ENCODE measurements at regions not wholly inside any gene's neighbourhood (a gene's known extent, or its start where the extent isn't known, plus 50 kb on each side); places are given as distances from the start of the nearest gene placed in this dataset.

- Histone ChIP-seq H3K36me3 (no peaks in the 10 kb centered on the region), H3K9me3 (replicated peaks) (no peaks in the 10 kb centered on the region), H3K27ac (replicated peaks) (no peak overlapping the region), H3K4me1 (no peaks in the 10 kb centered on the region), H3K27me3 (ENCODE audit: low read depth) (no peaks in the 10 kb centered on the region), H3K4me3 (no peak overlapping the region)
- TF ChIP-seq, protein P1, sequence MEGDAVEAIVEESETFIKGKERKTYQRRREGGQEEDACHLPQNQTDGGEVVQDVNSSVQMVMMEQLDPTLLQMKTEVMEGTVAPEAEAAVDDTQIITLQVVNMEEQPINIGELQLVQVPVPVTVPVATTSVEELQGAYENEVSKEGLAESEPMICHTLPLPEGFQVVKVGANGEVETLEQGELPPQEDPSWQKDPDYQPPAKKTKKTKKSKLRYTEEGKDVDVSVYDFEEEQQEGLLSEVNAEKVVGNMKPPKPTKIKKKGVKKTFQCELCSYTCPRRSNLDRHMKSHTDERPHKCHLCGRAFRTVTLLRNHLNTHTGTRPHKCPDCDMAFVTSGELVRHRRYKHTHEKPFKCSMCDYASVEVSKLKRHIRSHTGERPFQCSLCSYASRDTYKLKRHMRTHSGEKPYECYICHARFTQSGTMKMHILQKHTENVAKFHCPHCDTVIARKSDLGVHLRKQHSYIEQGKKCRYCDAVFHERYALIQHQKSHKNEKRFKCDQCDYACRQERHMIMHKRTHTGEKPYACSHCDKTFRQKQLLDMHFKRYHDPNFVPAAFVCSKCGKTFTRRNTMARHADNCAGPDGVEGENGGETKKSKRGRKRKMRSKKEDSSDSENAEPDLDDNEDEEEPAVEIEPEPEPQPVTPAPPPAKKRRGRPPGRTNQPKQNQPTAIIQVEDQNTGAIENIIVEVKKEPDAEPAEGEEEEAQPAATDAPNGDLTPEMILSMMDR (IDR thresholded peaks at IDR 0.05; ENCODE audit: borderline replicate concordance) = no peak
- intact Hi-C loops (cut with micrococcal nuclease) = no loop called here
- DNase-seq = no peak
These were observed 610.6 kb upstream of the NRP1 start for GRCh38 chr10:33945051-33945450.

DNA sequence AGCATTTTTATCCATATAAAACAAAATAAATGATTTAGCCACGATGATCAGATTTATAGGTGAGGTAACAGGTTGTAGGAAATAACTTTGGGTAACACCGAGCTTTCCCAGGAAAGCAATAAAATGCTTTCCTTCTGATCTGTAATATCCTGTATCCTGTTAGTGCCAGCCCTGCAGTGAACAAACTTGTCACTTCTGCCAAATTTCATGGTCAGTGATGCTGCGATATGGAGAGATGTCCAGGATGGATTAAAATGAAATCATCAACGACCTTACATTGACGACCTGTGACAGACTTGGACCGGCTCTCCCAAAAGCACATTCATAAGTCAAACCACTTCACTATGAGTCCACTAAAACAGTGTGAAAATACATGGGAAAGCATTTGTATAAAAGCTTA, 608.0 kb upstream of the NRP1 start:
- H3K36me3 ChIP-seq = no peaks in the 10 kb centered on the region
- no peaks in the 10 kb centered on the region for H3K9me3 ChIP-seq (replicated peaks)
- TF ChIP-seq, protein P1 (IDR thresholded peaks at IDR 0.05; ENCODE audit: borderline replicate concordance) = no peak
- H3K4me1 ChIP-seq = no peaks in the 10 kb centered on the region
- H3K27me3 ChIP-seq (ENCODE audit: low read depth) = no peaks in the 10 kb centered on the region
- no peak overlapping the region for H3K4me3 ChIP-seq
- intact Hi-C loops (cut with micrococcal nuclease) = no loop called here
- H3K27ac ChIP-seq (replicated peaks) = no peak overlapping the region
- no peak for DNase-seq

GRCh38 chr10:33939892-33940291, 605.4 kb upstream of the NRP1 start:
- intact Hi-C loops (cut with micrococcal nuclease) = no loop called here
- Histone ChIP-seq H3K36me3 (no peaks in the 10 kb centered on the region), H3K4me1 (no peaks in the 10 kb centered on the region), H3K27me3 (ENCODE audit: low read depth) (no peaks in the 10 kb centered on the region), H3K4me3 (no peak overlapping the region), H3K9me3 (replicated peaks) (no peaks in the 10 kb centered on the region), H3K27ac (replicated peaks) (no peak overlapping the region)
- TF ChIP-seq, protein P1 (IDR thresholded peaks at IDR 0.05; ENCODE audit: borderline replicate concordance) = no peak
- DNase-seq = no peak

- TF ChIP-seq, protein P1 (IDR thresholded peaks at IDR 0.05; ENCODE audit: borderline replicate concordance) = no peak
- intact Hi-C loops (cut with micrococcal nuclease) = no loop called here
- no peaks in the 10 kb centered on the region for H3K9me3 ChIP-seq (replicated peaks)
- H3K36me3 ChIP-seq = no peaks in the 10 kb centered on the region
- no peak overlapping the region for H3K27ac ChIP-seq (replicated peaks)
- no peaks in the 10 kb centered on the region for H3K4me1 ChIP-seq
- DNase-seq = no peak
- no peaks in the 10 kb centered on the region for H3K27me3 ChIP-seq (ENCODE audit: low read depth)
- no peak overlapping the region for H3K4me3 ChIP-seq
These were observed 604.9 kb upstream of the NRP1 start for GRCh38 chr10:33939410-33939809.

- TF ChIP-seq, protein P1 (IDR thresholded peaks at IDR 0.05; ENCODE audit: borderline replicate concordance) = no peak
- H3K27me3 ChIP-seq (ENCODE audit: low read depth) = no peaks in the 10 kb centered on the region
- H3K4me3 ChIP-seq = no peak overlapping the region
- no peaks in the 10 kb centered on the region for H3K36me3 ChIP-seq
- intact Hi-C loops (cut with micrococcal nuclease) = no loop called here
- H3K9me3 ChIP-seq (replicated peaks) = no peaks in the 10 kb centered on the region
- no peak overlapping the region for H3K27ac ChIP-seq (replicated peaks)
- no peak for DNase-seq
- no peaks in the 10 kb centered on the region for H3K4me1 ChIP-seq
These were observed 603.5 kb upstream of the NRP1 start for GRCh38 chr10:33938001-33938400.

All from left ventricle myocardium inferior (tissue), 1 donor.